BE2C (cell line): ENCODE measurements at regions not wholly inside any gene's neighbourhood (a gene's known extent, or its start where the extent isn't known, plus 50 kb on each side); places are given as distances from the start of the nearest gene placed in this dataset.

Source experiments
- DNase-seq: peaks from one replicate; pipeline ENCODE4 v3.0.0-alpha.2; 2020
- H3K27me3 ChIP-seq: fragments of 250-450 bp; sonication (Bioruptor Pico); 2 replicates; pipeline ENCODE4 v1.5.1; 2020; ENCODE audit warnings: mild to moderate bottlenecking
- H3K36me3 ChIP-seq: fragments of 250-450 bp; sonication (Bioruptor Pico); 2 replicates; pipeline ENCODE4 v1.5.1; 2020; ENCODE audit warnings: mild to moderate bottlenecking
- H3K4me1 ChIP-seq: fragments of 250-450 bp; sonication (Bioruptor Pico); 2 replicates; pipeline ENCODE4 v1.5.1; 2020
- H3K4me3 ChIP-seq: 2 replicates; pipeline ENCODE4 v1.5.1; 2011; ENCODE audit warnings: low read depth, low read length
- H3K9me3 ChIP-seq: fragments of 250-450 bp; sonication (Bioruptor Pico); 2 replicates; pipeline ENCODE4 v1.5.1; 2020
- TF ChIP-seq, protein P1 (sequence below): IDR thresholded peaks from 2 replicates; pipeline ENCODE4 v1.5.1; 2012; ENCODE audit warnings: mild to moderate bottlenecking, low read depth, low read length

DNA sequence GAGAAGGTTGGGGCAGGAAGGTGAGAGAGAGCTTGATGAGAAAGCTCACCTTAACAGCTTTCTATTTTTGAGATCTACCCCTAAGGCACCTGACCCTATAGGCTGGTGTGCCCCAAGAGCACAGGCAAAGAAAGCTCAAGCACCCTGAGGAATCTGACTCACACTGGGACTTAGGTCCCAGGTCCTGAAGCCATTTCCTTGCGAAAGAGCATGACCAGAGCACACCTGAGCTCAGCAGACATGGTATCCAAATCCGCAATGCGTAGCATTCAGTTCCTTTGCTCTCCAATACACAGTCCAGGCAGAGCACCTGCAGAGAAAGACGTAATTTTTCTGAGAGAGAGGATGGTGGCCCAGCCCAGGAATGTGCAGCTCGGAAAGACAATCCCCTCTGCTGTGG, 112.1 kb upstream of the LPP start:
- Histone ChIP-seq H3K27me3 (no peaks in the 10 kb centered on the region), H3K9me3 (no peaks in the 10 kb centered on the region), H3K36me3 (no peaks in the 10 kb centered on the region), H3K4me1 (no peaks in the 10 kb centered on the region), H3K4me3 (no peak overlapping the region)
- DNase-seq, result no peak
- TF ChIP-seq, protein P1, sequence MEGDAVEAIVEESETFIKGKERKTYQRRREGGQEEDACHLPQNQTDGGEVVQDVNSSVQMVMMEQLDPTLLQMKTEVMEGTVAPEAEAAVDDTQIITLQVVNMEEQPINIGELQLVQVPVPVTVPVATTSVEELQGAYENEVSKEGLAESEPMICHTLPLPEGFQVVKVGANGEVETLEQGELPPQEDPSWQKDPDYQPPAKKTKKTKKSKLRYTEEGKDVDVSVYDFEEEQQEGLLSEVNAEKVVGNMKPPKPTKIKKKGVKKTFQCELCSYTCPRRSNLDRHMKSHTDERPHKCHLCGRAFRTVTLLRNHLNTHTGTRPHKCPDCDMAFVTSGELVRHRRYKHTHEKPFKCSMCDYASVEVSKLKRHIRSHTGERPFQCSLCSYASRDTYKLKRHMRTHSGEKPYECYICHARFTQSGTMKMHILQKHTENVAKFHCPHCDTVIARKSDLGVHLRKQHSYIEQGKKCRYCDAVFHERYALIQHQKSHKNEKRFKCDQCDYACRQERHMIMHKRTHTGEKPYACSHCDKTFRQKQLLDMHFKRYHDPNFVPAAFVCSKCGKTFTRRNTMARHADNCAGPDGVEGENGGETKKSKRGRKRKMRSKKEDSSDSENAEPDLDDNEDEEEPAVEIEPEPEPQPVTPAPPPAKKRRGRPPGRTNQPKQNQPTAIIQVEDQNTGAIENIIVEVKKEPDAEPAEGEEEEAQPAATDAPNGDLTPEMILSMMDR, result no peak

DNA sequence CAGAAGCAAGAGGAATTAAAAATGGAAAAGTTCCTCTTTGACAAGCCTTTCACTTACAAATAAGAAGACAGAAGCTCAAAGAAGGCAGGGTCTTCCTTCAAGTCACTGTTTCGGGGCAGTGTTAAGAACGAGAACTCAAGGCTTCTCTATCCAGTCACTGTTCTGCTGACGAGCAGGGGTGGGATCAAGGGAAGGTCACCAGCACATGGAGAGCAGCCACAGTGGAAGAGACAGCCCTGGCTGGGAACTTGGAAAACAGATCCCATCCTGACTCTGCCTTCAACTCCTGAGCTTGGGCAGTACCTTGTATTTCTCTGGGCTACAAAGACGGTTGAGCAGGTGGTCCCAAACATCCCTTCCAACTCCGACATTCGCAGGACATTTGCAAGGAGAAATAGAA, 111.5 kb upstream of the LPP start:
- no peaks in the 10 kb centered on the region for H3K27me3 ChIP-seq
- no peaks in the 10 kb centered on the region for H3K36me3 ChIP-seq
- no peaks in the 10 kb centered on the region for H3K9me3 ChIP-seq
- H3K4me3 ChIP-seq, result no peak overlapping the region
- H3K4me1 ChIP-seq, result no peaks in the 10 kb centered on the region
- no peak for DNase-seq
- TF ChIP-seq, protein P1, result no peak

DNA sequence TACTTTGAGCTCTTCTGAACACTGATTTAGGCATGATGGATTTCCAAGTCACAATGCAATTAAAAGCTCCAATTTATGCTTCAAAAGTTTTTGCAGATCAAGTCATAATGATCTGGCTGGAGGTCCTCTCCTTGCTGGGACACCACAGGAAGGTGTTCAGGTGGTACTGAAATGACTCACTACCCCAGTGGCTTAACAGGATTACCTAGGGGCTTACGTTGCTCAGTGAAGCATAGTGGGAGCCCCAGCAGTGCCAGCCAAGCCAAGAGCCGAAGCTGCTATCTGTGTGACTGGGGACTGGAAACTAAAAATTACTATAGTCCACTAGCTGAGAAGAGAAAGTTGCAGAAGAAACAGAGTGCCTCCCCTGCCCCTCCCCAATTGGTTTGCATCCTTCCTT, 110.1 kb upstream of the LPP start:
- Histone ChIP-seq H3K4me1 (no peaks in the 10 kb centered on the region), H3K4me3 (no peak overlapping the region), H3K36me3 (no peaks in the 10 kb centered on the region), H3K9me3 (no peaks in the 10 kb centered on the region), H3K27me3 (no peaks in the 10 kb centered on the region)
- TF ChIP-seq, protein P1, result no peak
- DNase-seq, result no peak

DNA sequence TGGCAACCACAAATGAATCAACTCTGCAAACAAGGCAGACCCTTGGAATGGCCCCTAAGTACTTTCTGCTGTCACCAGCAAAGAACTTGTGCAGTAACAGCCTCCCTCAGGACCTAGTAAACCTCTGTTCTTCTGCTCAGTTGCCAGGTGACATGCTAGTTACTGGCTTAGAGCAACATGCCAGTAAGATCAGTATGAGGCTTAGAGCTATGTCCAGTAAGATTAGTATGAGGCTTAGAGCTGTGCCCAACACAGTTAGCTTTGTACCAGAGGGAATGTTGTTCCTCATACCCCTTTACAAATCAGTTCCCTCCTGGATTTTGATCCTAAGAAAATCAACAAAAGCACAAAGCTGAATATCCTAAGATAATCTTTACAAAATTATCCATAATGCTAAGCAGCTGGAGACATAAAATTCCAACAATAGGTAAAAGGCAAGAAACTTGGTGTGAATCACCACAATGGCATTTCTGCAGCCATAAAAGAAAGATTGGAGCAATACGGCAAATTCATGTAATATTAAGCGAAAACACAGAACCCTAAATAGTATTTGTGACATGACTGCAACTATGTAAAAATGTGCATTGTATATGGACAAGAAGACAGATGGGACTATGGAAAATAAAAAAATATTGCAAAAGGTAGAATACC, 107.3 kb upstream of the LPP start:
- no peak for DNase-seq
- TF ChIP-seq, protein P1, result no peak
- no peaks in the 10 kb centered on the region for H3K9me3 ChIP-seq
- no peak overlapping the region for H3K4me3 ChIP-seq
- H3K4me1 ChIP-seq, result no peaks in the 10 kb centered on the region
- H3K36me3 ChIP-seq, result no peaks in the 10 kb centered on the region
- no peaks in the 10 kb centered on the region for H3K27me3 ChIP-seq

DNA sequence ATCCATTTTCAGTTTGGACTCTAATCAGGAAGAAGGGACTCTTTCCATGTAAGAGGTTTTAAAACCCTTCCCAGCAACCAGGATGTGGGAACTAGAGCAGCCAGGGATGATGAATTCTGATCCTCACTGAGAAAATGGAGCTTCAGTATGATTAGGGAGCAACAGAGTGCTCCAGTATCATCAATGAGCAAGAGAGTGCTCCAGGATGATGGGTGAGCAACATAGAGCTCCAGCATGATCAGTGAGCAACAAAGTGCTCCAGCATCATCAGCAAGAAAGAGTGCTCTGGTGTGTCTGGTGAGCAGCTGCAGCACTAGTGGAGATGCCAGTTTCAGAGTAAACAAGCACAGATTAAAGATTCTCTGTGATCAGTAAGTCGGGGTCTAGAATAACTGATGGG, 106.4 kb upstream of the LPP start:
- Histone ChIP-seq H3K4me3 (no peak overlapping the region), H3K9me3 (no peaks in the 10 kb centered on the region), H3K36me3 (no peaks in the 10 kb centered on the region), H3K27me3 (no peaks in the 10 kb centered on the region), H3K4me1 (no peaks in the 10 kb centered on the region)
- TF ChIP-seq, protein P1, result no peak
- no peak for DNase-seq

DNA sequence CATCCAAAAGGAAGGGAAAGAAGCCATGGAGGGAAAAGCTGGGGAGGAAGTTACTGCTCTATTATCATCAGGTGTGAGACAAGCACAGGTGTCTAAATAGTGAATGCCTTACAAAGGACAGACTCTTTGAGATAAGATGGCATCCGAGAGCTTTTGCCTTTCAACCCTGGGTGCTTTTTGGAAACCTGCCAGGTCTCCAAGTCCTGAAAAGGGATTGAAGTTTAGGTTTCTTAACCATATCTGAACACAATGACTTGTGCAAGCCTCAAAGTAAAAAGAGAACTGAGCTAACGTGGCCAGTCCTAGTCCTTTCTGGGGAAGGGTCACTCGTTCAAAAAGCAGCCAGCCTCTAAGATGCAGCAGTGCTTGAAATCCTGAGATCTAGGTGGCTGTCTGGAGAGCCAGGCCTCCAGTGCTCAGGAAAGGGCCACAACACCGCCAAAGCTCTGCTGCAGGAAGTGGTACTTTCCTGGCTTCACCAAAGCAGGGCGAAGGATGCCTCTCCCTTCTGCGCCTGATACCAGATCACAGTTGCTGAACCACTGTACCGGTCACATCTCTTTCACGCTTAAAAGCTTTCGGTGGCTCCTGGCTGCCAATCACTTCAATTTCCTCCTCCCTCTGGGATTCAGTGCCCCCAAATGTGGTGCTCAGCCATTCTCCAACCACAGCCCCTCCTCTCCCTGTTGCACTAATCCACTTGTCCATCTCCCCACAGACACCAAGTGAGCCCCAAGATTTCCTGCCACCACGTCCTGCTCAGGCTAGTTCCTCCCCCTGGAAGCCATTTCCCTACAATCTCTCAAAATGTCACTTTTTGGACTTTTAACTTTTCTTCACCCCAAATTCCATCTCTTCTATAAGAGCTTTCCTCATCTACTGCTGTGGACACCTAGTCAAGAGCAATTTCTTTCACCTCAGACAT, 104.1 kb upstream of the LPP start:
- no peaks in the 10 kb centered on the region for H3K27me3 ChIP-seq
- no peaks in the 10 kb centered on the region for H3K4me1 ChIP-seq
- no peak overlapping the region for H3K4me3 ChIP-seq
- no peaks in the 10 kb centered on the region for H3K9me3 ChIP-seq
- H3K36me3 ChIP-seq, result no peaks in the 10 kb centered on the region
- TF ChIP-seq, protein P1, result no peak
- no peak for DNase-seq
